ENCODE measurements at regions not wholly inside any gene's neighbourhood (a gene's known extent, or its start where the extent isn't known, plus 50 kb on each side); places are given as distances from the start of the nearest gene placed in this dataset.
"Not testable (repeated sequence)": the region's sequence is repeated elsewhere in the genome, so short reads cannot be mapped to it uniquely, and the experiment has no call there.

- not testable (repeated sequence) for TF ChIP-seq NFRKB (IDR thresholded peaks at IDR 0.05); ZNF33A (CRISPR knock-in tag; IDR thresholded peaks at IDR 0.05; ENCODE audit: borderline replicate concordance); POLR2A (IDR thresholded peaks at IDR 0.05; ENCODE audit: insufficient read depth in 1 of 2, low read depth in 2 of 2, low read length in 2 of 2); FOXA1 (IDR thresholded peaks at IDR 0.05); FOXA1 (CRISPR knock-in tag; IDR thresholded peaks at IDR 0.05); ZNF331 (CRISPR knock-in tag; IDR thresholded peaks at IDR 0.05); CCDC6 (CRISPR knock-in tag; IDR thresholded peaks at IDR 0.05); YY1 (IDR thresholded peaks at IDR 0.05; ENCODE audit: insufficient read depth, insufficient replicate concordance, low read depth, low read length); ZFY (CRISPR knock-in tag; IDR thresholded peaks at IDR 0.05); SUZ12 (IDR thresholded peaks at IDR 0.05; ENCODE audit: low read depth, low read length); CTCF (CRISPR knock-in tag; IDR thresholded peaks at IDR 0.05)
- TF ChIP-seq, protein P1, sequence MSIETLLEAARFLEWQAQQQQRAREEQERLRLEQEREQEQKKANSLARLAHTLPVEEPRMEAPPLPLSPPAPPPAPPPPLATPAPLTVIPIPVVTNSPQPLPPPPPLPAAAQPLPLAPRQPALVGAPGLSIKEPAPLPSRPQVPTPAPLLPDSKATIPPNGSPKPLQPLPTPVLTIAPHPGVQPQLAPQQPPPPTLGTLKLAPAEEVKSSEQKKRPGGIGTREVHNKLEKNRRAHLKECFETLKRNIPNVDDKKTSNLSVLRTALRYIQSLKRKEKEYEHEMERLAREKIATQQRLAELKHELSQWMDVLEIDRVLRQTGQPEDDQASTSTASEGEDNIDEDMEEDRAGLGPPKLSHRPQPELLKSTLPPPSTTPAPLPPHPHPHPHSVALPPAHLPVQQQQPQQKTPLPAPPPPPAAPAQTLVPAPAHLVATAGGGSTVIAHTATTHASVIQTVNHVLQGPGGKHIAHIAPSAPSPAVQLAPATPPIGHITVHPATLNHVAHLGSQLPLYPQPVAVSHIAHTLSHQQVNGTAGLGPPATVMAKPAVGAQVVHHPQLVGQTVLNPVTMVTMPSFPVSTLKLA (IDR thresholded peaks at IDR 0.05), result not testable (repeated sequence)
Measured at GRCh38 chr9:65473059-65473822, 188.2 kb upstream of the FOXD4L5 start.

Data from HepG2 (cell line).